SK-N-DZ (cell line): ENCODE measurements at regions not wholly inside any gene's neighbourhood (a gene's known extent, or its start where the extent isn't known, plus 50 kb on each side); places are given as distances from the start of the nearest gene placed in this dataset.
"Not testable (repeated sequence)": the region's sequence is repeated elsewhere in the genome, so short reads cannot be mapped to it uniquely, and the experiment has no call there.

Experiments
- DNase-seq: peaks from one replicate; pipeline ENCODE4 v3.0.0-alpha.2; 2015; ENCODE audit warnings: low spot score

DNA sequence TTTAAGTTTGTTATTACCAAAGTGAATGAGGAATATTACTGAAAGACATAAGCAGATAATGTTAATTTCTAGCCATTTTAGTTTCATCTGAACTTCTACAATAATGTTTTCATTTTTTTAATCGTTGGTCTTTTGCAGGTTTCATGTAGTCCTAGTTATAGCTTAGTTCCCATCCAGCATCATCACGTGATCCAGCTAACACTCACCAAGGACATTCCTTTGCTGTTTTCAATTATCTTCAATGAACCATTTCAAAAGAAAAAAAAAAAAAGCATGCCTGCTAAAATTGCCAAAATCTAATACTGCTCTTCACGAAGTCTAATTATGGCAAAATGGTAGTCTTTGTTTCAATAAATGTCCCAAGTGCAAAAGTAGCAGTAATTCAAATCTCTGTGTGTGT is 187.7 kb upstream of the ATXN7L3B start:
- DNase-seq = no peak

GRCh38 chr12:74365178-74365964 is 172.3 kb upstream of the ATXN7L3B start:
- peak; percentile 43 for DNase-seq

GRCh38 chr12:74370608-74371216 is 166.9 kb upstream of the ATXN7L3B start:
- DNase-seq = no peak

GRCh38 chr12:74379114-74379513 is 158.5 kb upstream of the ATXN7L3B start:
- DNase-seq = no peak

DNA sequence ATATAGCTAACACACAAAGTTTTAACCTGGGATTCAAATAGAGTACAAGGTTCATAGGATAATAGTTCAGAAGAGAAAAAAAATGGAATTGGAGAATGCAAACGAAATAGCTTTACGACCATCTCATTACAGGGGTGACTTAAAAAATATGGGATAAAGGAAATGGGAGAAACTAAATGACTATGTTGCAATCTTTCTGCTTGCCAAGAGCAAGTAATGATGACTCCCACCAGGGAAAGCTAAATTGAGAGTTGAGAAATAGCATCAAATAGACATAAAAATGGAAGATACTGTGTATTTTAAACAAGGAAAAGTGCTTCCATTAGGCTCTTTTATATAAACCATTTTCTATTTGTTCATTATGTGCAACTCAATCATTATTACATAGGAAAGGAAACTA is 155.7 kb upstream of the ATXN7L3B start:
- DNase-seq = no peak

- no peak for DNase-seq
Observed at GRCh38 chr12:74382983-74383382, 154.7 kb upstream of the ATXN7L3B start.

DNA sequence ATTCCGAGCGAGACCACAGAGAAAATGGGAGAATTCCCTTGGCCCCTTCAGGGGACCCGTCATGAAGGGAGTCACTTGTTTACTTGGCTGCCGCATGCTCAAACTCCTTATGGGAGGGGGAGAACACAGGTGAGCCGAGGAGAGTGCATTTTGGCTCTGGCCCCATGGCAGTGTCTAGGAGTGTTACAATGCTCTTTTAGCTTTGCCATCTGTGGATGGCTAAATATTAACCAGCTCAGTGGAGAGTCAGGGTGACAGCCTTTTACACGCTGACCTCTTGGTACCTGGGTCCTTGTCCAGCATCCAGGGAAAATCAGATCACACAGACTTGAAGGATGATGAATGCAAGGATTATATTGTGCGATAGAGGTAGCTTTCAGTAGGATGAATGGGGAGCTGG is 146.4 kb upstream of the ATXN7L3B start:
- no peak for DNase-seq

DNA sequence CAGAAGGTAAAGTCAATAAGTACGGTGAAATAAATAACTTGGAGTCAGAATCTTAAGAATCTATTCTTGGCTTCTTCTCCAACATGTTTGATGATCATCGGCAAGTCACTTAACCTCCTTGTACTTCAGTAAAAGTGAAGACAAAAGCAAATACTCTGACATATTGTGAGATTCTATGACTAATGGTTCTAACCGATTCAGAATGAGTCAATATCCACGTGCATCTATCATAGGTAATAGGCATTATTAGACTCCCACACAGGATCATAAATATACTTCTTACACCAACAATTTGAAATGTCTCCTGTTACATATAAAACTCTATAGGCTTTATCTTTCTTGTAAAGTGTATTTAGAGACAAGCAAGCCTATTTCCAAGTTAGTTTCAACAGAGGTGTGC is 144.4 kb upstream of the ATXN7L3B start:
- no peak for DNase-seq

GRCh38 chr12:74394647-74395046 is 143.0 kb upstream of the ATXN7L3B start:
- DNase-seq = no peak

GRCh38 chr12:74401035-74401434 is 136.6 kb upstream of the ATXN7L3B start:
- no peak for DNase-seq

DNA sequence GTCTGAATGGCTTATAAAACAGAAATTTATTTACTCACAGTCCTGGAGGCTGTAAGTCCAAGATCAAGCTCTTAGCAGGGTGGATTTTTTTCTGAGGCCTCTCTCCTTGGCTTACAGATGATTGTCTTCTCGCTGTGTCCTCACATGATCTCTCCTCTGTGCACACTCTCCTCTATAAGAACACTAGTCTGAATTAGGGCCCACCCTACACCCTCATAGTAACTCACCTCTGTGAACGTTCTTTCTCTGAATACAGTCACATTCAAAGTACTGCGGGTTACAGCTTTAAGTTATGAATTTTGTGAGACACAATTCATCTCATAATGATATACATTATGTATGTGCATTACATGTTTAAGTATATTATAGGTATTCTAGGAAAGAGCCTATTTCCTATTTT is 135.7 kb upstream of the ATXN7L3B start:
- no peak for DNase-seq

GRCh38 chr12:74403221-74403470 is 134.5 kb upstream of the ATXN7L3B start:
- DNase-seq = not testable (repeated sequence)

- DNase-seq = no peak
Observed at GRCh38 chr12:74408601-74409166, 129.0 kb upstream of the ATXN7L3B start.

GRCh38 chr12:74412606-74413230 is 124.9 kb upstream of the ATXN7L3B start:
- DNase-seq = peak; percentile 48

DNA sequence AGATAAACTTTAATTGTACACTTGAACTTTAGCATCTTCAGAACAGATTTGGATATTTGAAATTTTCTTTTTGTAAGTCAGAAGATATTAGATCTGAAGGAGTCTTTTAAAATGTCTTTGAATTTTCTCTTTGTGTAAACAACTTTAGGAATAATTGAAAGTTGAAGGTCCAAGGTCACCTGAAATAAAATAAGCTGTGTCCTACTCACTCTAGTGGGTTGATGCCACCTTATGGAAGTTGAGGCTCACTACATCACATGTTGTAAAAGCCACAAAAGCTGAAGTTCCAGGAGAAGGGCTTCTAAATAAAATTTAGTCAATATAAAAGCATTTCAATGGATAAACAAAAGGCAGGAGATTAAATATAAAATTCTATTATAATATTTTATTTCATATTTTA is 122.0 kb upstream of the ATXN7L3B start:
- peak; percentile 52 for DNase-seq

DNA sequence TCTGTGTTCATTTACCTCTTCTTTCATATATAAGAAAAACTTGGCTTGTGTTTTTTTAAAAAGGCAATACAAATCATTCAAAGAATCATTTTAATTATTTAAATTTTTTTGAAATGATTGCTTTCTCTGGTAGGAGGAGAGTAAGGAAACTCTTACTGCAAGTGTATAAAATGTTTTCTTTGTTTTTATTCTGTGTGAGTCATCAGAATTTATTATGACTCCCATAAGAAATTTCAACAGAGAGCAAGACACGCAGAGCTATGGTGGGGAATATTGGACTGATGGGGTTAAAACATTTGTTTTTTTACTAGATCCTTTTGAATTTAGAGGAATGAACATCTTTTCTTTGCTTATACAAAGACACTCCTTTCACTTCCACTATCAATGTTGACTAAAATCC is 119.1 kb upstream of the ATXN7L3B start:
- no peak for DNase-seq

- DNase-seq = no peak
Observed at GRCh38 chr12:74424778-74425177, 112.9 kb upstream of the ATXN7L3B start.

DNA sequence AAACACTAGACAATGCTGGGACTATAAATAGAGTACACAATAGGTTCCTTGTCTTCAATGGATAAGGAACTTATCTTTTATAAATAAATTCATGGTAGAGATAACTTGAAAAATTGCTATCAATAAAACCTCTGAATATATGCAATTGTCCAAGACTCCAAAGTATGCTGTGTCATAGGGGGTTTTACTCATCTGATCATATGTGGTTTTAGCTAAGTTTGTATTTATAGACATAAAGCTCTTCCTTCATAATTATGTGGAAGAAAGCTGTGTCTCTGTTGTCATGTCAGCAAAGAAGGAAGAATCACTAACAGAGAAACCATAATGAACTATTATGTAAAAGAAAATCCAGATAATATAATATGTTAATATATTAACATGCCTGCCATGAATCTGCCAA is 111.5 kb upstream of the ATXN7L3B start:
- DNase-seq = no peak

GRCh38 chr12:74429535-74429934 is 108.1 kb upstream of the ATXN7L3B start:
- DNase-seq = no peak

DNA sequence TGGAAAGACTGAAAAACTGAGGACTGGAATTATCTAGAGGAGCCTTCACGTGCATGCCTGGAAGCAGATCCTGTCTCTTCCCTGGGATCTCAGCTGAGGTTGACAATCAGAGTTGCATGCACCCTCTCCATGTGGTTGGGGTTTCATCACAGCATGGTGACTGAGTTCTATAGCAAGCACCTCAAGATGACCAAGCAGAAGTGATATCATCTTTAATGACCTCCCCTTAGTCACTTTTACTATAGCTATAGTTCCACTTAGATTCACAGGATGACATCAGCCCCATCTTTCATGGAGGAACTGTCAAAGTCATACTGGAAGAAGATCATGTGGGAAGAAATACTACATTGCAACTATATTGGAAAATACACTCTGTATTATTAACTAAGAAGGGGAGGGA is 105.8 kb upstream of the ATXN7L3B start:
- DNase-seq = no peak

GRCh38 chr12:74440469-74440868 is 97.2 kb upstream of the ATXN7L3B start:
- no peak for DNase-seq

DNA sequence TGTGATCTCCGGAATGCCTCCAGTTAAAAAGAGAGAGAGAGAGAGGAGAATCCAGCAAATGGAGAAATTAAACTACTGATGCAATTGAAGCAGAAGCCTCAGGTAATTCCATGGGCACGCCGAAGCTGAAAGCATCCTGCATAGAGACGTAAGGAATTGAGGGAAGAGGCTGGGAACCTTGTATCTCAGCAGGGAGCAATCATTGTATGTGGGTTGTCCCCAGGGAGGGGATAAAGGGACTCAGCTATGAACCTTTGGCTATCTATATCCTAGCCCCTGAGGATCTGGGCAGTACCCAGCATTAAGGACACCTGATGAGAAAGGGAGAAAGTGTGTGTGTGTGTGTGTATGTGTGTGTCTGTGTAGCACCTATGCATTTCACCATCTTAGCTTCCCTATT is 95.8 kb upstream of the ATXN7L3B start:
- no peak for DNase-seq

DNA sequence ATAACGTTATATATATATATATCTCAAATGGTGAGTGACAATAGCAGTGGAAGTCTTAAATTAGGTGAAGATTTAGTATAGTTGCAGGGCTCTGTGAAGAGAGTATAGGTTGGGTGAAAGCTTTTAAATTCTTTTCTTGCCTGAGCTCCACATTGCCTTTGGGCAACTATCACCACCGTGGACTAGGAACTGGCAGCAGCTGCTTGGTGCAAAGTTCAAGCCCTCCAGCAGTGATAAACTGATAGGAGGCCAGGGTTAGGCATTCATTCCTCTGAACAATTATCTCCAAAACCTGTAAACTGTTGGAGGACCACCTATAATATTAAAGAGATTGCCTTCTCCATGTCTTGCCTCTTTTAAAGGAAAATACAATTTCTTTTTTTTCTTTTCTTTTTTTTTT is 91.2 kb upstream of the ATXN7L3B start:
- DNase-seq = no peak
